GM12874 (cell line): ENCODE measurements at regions not wholly inside any gene's neighbourhood (a gene's known extent, or its start where the extent isn't known, plus 50 kb on each side); places are given as distances from the start of the nearest gene placed in this dataset.

Experiments
- TF ChIP-seq, protein P1 (sequence below): IDR thresholded peaks from 2 replicates; pipeline ENCODE4 v1.5.1; 2011; ENCODE audit warnings: low read depth, mild to moderate bottlenecking, control low read depth, low read length, moderate library complexity; ENCODE audit not compliant: insufficient read depth

DNA sequence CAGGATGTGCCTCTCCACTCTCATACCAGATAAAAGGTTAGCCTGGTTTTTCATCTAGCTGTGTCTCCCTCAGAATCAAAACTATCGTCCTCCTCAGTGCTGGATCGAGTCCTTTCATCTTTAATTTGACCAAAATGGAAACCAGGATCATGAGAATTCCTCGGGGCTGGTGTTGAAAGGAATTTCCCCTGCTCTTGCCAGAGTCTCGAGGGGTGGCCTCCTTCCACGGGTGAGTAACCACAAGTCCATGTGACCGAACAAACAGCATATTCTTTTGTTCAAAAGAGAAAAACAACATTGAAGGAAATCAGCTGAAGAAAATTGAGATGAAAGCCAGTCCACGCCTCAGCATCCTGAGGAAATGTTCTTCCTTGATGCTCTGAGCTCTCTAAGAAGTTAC is 165.9 kb upstream of the CDYL start:
- TF ChIP-seq, protein P1, sequence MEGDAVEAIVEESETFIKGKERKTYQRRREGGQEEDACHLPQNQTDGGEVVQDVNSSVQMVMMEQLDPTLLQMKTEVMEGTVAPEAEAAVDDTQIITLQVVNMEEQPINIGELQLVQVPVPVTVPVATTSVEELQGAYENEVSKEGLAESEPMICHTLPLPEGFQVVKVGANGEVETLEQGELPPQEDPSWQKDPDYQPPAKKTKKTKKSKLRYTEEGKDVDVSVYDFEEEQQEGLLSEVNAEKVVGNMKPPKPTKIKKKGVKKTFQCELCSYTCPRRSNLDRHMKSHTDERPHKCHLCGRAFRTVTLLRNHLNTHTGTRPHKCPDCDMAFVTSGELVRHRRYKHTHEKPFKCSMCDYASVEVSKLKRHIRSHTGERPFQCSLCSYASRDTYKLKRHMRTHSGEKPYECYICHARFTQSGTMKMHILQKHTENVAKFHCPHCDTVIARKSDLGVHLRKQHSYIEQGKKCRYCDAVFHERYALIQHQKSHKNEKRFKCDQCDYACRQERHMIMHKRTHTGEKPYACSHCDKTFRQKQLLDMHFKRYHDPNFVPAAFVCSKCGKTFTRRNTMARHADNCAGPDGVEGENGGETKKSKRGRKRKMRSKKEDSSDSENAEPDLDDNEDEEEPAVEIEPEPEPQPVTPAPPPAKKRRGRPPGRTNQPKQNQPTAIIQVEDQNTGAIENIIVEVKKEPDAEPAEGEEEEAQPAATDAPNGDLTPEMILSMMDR, result no peak

DNA sequence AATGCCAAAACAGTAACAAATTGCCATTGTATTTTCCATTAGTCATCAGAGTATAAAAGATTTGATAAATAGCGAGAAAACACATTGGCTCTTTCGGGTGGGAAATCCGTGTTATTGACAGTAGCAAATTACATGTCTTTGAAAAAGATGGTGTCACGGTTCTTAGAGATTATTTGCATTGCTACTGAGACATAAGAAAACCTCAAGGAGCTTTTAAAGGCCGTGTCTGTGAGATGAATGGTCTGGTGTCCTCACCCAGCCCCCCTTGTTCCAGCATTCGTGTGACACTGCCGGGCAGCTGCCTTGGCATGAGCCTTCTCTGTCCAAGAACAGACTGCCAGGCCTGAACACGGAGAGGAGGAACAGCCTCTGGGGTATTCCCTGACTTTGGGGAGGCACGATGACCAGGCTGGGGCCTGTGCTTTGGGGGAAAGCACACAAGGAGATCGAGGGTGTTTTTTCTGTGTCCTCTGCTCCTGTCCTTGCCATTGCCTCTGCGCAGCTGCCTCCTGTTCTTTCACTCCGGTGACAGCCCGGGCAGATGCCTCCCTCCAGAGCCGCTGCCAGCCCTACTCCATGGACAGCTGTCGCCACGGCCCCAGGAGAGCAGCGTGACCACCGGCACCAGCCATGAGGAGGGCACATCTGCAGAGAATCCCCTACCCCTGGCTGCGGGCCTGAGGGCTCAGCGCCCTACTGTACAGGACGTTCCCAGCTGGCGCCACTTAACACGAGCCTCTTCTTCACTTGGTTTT is 167.7 kb upstream of the CDYL start:
- TF ChIP-seq, protein P1, result no peak

DNA sequence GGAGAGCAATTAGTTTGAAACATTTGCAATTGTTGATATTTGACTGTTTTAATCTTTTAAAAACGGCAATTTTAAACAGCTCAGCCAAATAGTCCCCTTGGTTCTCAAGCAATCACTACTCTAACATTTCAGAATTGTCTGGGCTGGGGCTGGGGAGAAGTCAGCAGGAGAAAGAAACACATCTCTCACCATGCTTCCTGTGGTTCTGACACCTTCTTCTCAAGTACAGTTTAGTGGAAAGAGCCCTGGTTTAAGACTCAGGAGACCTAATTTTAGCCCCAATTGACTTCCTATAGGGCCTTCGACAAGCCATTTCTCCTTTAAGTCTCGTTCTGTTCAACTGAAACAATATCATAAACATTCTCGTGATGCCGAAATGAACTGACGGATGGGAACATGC is 168.4 kb upstream of the CDYL start:
- TF ChIP-seq, protein P1, result no peak

DNA sequence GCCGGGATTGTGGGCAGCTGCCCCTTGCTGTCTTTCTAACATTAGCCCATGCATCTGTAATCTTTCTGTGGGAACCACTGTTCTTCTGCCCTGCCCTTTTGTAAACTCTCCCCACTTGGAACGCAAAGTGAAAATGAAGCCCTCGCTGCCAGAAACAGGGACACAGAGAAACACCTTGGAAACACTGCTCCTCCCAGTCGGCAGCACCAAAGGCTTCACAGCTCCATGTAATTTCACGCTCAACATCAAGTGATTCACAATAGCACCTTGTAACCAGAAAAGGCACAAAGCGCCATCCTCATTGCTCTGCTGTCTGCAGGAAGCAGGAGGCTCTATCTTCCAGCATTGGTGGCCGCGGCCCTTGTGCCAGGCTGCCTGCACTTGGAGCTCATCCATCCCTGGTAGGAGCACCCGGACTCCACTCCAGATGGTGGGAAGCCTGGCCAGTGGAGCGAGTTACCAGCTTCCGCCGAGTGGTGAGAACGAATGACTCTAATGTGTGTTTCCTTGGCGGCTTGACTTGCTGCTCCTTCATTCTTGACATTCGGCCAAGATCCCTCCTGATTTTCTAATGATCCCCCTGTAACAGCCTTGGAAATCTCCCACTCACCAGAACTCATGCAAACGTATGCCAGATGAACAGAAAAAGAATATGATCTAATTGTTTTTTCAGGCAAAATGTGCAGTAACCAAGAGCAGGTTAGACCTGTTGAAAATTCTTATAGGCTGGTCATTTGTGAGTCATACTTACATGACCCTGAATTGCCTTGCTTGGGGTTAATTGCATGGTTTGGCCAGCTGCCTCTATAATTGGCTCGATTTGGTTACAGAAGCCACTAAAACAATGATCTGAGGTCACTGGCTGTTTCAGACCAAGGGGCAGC is 169.1 kb upstream of the CDYL start:
- TF ChIP-seq, protein P1, result no peak

DNA sequence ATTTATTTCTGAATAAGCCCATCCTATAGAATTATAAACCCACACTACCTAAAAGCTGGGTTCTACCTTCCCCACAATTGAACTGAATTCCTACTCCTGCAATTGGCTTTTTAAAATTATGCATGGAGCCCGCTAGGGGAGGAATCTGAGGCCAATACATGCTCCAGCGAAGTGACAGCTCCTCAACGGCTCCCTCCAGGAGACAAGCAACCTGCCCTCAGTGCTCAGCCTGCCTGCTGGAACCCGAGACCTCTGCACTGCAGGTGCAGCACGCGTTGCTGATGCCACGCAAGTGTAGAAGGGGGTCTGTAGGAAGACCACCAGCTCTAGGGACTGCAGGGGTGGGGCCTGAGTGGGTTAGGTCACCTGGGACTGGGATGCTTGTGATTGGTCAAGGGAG is 170.2 kb upstream of the CDYL start:
- TF ChIP-seq, protein P1, result no peak

DNA sequence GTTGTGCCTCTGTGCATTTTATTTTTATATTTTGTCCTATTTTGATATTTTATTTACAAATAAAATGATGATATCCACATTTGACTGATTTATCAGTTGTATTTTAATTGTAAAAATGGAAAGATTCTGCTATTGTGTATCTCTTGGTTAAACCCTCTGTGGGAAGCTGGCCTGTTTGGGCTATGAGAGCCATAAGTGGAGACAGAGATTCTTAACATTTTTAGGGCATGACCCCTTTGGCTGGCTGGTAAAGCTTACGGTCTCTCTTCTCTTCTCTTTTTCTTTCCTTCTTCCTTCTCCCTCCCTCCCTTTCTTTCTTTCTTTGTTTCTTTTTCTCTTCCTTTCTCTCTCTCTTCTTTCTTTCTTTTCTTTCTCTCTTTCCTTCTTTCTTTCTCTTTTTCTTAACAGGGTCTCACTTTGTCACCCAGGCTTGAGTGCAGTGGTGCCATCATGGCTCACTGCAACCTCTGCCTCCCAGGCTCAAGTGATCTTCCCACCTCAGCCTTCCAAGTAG is 172.3 kb upstream of the CDYL start:
- TF ChIP-seq, protein P1, result no peak

DNA sequence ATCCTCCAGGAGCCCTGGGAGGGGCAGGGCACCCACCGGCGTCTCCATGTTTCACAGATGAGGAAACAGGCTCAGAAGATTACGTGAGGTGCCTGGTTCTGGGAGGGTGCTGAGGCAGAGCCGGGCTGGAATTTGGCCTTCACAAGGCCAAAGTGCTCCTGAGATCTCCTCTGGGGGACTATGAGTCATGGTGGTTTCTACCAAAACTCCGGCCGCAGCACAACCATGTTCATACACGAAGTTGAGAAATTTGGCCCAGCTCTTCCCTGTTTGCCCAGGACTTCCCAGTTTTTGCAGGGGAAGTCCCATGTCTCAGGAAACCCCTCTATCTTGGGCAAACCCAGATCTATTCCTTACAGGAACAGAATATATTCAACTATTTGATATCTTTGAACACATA is 172.9 kb upstream of the CDYL start:
- TF ChIP-seq, protein P1, result no peak
